GM19239 (cell line): ENCODE measurements at regions not wholly inside any gene's neighbourhood (a gene's known extent, or its start where the extent isn't known, plus 50 kb on each side); places are given as distances from the start of the nearest gene placed in this dataset.

ENCODE experiments used
- DNase-seq: peaks from one replicate; pipeline ENCODE4 v3.0.0; 2011; ENCODE audit warnings: low spot score; ENCODE audit not compliant: insufficient read length
- FAIRE-seq: peaks from 2 replicates; lab custom pipeline; 2011; peaks lifted over from hg19 to GRCh38; lab: Jason Lieb, UNC

- no peak for DNase-seq
- no peak for FAIRE-seq
These were observed 94.8 kb upstream of the ELOVL6 start for GRCh38 chr4:110292994-110293744.

GRCh38 chr4:110290511-110290910 lies 92.1 kb upstream of the ELOVL6 start:
- FAIRE-seq: no peak
- DNase-seq: no peak

- FAIRE-seq (no peak), DNase-seq (no peak)
These were observed 91.2 kb upstream of the ELOVL6 start for GRCh38 chr4:110289601-110290100.

- peak; percentile 86 for FAIRE-seq
- DNase-seq: peak; percentile 44
These were observed 88.7 kb upstream of the ELOVL6 start for GRCh38 chr4:110287130-110287529.

GRCh38 chr4:110278127-110278526 lies 79.7 kb upstream of the ELOVL6 start:
- DNase-seq (no peak), FAIRE-seq (no peak)

- FAIRE-seq (no peak), DNase-seq (no peak)
These were observed 77.5 kb upstream of the ELOVL6 start for GRCh38 chr4:110275871-110276270.

- no peak for DNase-seq
- no peak for FAIRE-seq
These were observed 73.6 kb upstream of the ELOVL6 start for GRCh38 chr4:110271986-110272385.

GRCh38 chr4:110270492-110271197 lies 72.2 kb upstream of the ELOVL6 start:
- DNase-seq (no peak), FAIRE-seq (no peak)

GRCh38 chr4:110268790-110269189 lies 70.4 kb upstream of the ELOVL6 start:
- DNase-seq (no peak), FAIRE-seq (no peak)

- FAIRE-seq (no peak), DNase-seq (no peak)
These were observed 69.9 kb upstream of the ELOVL6 start for GRCh38 chr4:110268352-110268751.

GRCh38 chr4:110266136-110266535 lies 67.7 kb upstream of the ELOVL6 start:
- FAIRE-seq (no peak), DNase-seq (no peak)

- no peak for DNase-seq
- no peak for FAIRE-seq
These were observed 66.6 kb upstream of the ELOVL6 start for GRCh38 chr4:110265001-110265400.

GRCh38 chr4:110260299-110260698 lies 61.9 kb upstream of the ELOVL6 start:
- DNase-seq: no peak
- no peak for FAIRE-seq

- DNase-seq (no peak), FAIRE-seq (no peak)
These were observed 51.6 kb upstream of the ELOVL6 start for GRCh38 chr4:110250023-110250387.

GRCh38 chr4:110248831-110249253 lies 50.4 kb upstream of the ELOVL6 start:
- no peak for DNase-seq
- no peak for FAIRE-seq
